ENCODE measurements at regions not wholly inside any gene's neighbourhood (a gene's known extent, or its start where the extent isn't known, plus 50 kb on each side); places are given as distances from the start of the nearest gene placed in this dataset.

- H3K18ac ChIP-seq (ENCODE audit: low read depth, low read length), result no peak overlapping the region
- H4K20me1 ChIP-seq (ENCODE audit: insufficient read depth, low read length), result no peaks in the 10 kb centered on the region
- H4K5ac ChIP-seq (ENCODE audit: low read depth, low read length), result no peak overlapping the region
- no peak overlapping the region for H3K4me2 ChIP-seq (ENCODE audit: low read depth, low read length)
- H3K9me1 ChIP-seq (ENCODE audit: insufficient read depth, low read length), result no peaks in the 10 kb centered on the region
- in situ Hi-C loops (cut with MboI; ENCODE audit: low sequenced_read_pairs) (no loop called here), intact Hi-C loops (cut with micrococcal nuclease) (no loop called here), dilution Hi-C loops (cut with HindIII; ENCODE audit: low sequenced_read_pairs, unreplicated experiment) (no loop called here)
- no peaks in the 10 kb centered on the region for H3K27me3 ChIP-seq (ENCODE audit: control insufficient read depth, insufficient read depth, low read length)
- H3K9me3 ChIP-seq (ENCODE audit: control insufficient read depth, insufficient read depth, low read length), result no peaks in the 10 kb centered on the region
- H2AFZ ChIP-seq (replicated peaks; ENCODE audit: low read length, poor library complexity), result no peak overlapping the region
- TF ChIP-seq MAFK (IDR thresholded peaks at IDR 0.05; ENCODE audit: low read depth, low read length) (0 out of 2 replicates have a peak, but pooled peaks have one; percentile 6), RFX5 (IDR thresholded peaks at IDR 0.05; ENCODE audit: low read depth, low read length) (no peak)
- no peak overlapping the region for H3K14ac ChIP-seq (replicated peaks; ENCODE audit: low read depth, low read length)
- ATAC-seq (ENCODE audit: low read depth) (peak; percentile 80), DNase-seq (peak; percentile 53)
- H3K4ac ChIP-seq (ENCODE audit: low read depth, low read length), result no peak overlapping the region
- H3K27ac ChIP-seq (ENCODE audit: insufficient read depth, low read length), result no peak overlapping the region
- H3K79me1 ChIP-seq (ENCODE audit: low read depth in 1 of 2, low read length in 2 of 2), result no peaks in the 10 kb centered on the region
- H2BK20ac ChIP-seq (ENCODE audit: low read depth, low read length), result no peak overlapping the region
- H4K8ac ChIP-seq (ENCODE audit: low read depth in 2 of 2, low read length in 2 of 2), result no peak overlapping the region
- H2BK5ac ChIP-seq (ENCODE audit: low read depth, low read length, poor library complexity, severe bottlenecking), result no peak overlapping the region
- H3K9ac ChIP-seq (ENCODE audit: low read depth, low read length), result no peak overlapping the region
- H3K4me3 ChIP-seq (ENCODE audit: insufficient read depth, low read depth, low read length), result no peak overlapping the region
- no TSS peak for BruUV-seq (replicated peaks)
- H3K36me3 ChIP-seq (ENCODE audit: control insufficient read depth, insufficient read depth, low read length), result no peaks in the 10 kb centered on the region
- WGBS, 2 experiments (ENCODE audit: extremely low coverage in 2 of 2, insufficient read length in 1 of 2), result no CpG with 5 or more reads among the region's 1 CpG
- no peak overlapping the region for H4K91ac ChIP-seq (ENCODE audit: insufficient read depth, low read depth, low read length)
- H2BK120ac ChIP-seq (ENCODE audit: low read depth, low read length), result no peak overlapping the region
- no peak overlapping the region for H2BK15ac ChIP-seq (ENCODE audit: low read depth, low read length)
- ChIA-PET CTCF (no interaction called here), POLR2A (ENCODE audit: unreplicated experiment) (no interaction called here)
- H3K56ac ChIP-seq (ENCODE audit: extremely low read depth, insufficient read depth, low read length), result no peak overlapping the region
- no peak overlapping the region for H2AK5ac ChIP-seq (ENCODE audit: low read depth, low read length)
- H3K23ac ChIP-seq (ENCODE audit: low read depth, low read length), result no peak overlapping the region
- no peaks in the 10 kb centered on the region for H3K4me1 ChIP-seq (ENCODE audit: control insufficient read depth, insufficient read depth, low read length)
- H2AK9ac ChIP-seq (replicated peaks; ENCODE audit: low read depth, low read length, poor library complexity), result no peak overlapping the region
Observed at GRCh38 chr3:116569611-116570010, 124.3 kb upstream of the LSAMP start.
